Kidney (tissue), 13 donors: ENCODE measurements at regions not wholly inside any gene's neighbourhood (a gene's known extent, or its start where the extent isn't known, plus 50 kb on each side); places are given as distances from the start of the nearest gene placed in this dataset.
A peak's percentile ranks its signal among the peaks of the same experiment; 100 is the strongest.

Experiments
- DNase-seq, 5 donors: peaks; one replicate each; pipeline ENCODE4 v3.0.0-alpha.2; 2013 to 2020
- FAIRE-seq: peaks from 2 replicates; lab custom pipeline; 2012; peaks lifted over from hg19 to GRCh38; lab: Jason Lieb, UNC
- H3K27ac ChIP-seq, 2 donors: one replicate each; pipeline ENCODE4 v1.7.0; 2013; ENCODE audit warnings: low read depth in 2 of 2, low read length in 2 of 2, inconsistent platforms in 1 of 2
- H3K27me3 ChIP-seq: one replicate; pipeline ENCODE4 v1.7.1; 2013; ENCODE audit warnings: low read length, inconsistent platforms; ENCODE audit not compliant: control insufficient read depth, insufficient read depth
- H3K36me3 ChIP-seq, 3 donors: one replicate each; pipeline versions ENCODE4 v1.7.0 to v1.7.1; 2013; ENCODE audit warnings: low read length in 3 of 3, control low read depth in 1 of 3, inconsistent platforms in 1 of 3; ENCODE audit not compliant: insufficient read depth in 3 of 3, control insufficient read depth in 2 of 3
- H3K4me1 ChIP-seq, 3 donors: one replicate each; pipeline versions ENCODE4 v1.7.0 to v1.7.1; 2013; ENCODE audit warnings: low read length in 3 of 3, inconsistent platforms in 1 of 3, low read depth in 1 of 3; ENCODE audit not compliant: control insufficient read depth in 2 of 3, insufficient read depth in 2 of 3
- H3K4me3 ChIP-seq, 3 donors: one replicate each; pipeline versions ENCODE4 v1.7.0 to v1.8.1; 2013; ENCODE audit warnings: low read length in 3 of 3, control low read depth in 1 of 3, inconsistent platforms in 1 of 3
- H3K9ac ChIP-seq, 3 donors: one replicate each; pipeline versions ENCODE4 v1.7.0 to v1.7.1; 2013; ENCODE audit warnings: low read length in 3 of 3, control low read depth in 1 of 3, inconsistent platforms in 1 of 3
- H3K9me3 ChIP-seq, 3 donors: one replicate each; pipeline versions ENCODE4 v1.7.0 to v1.7.1; 2013; ENCODE audit warnings: low read length in 3 of 3, control low read depth in 1 of 3, inconsistent platforms in 1 of 3; ENCODE audit not compliant: control insufficient read depth in 2 of 3, insufficient read depth in 1 of 3
- CTCF ChIP-seq: IDR thresholded peaks from 3 replicates; pipeline ENCODE4 v1.5.1; 2012; ENCODE audit warnings: mild to moderate bottlenecking, moderate library complexity, borderline replicate concordance; ENCODE audit not compliant: insufficient read depth; ENCODE audit errors: extremely low read depth
- intact Hi-C: fragments of 100-400 bp; cut with DNase I; formaldehyde crosslinking; loops from one replicate; pipeline ENCODE4 v1.11.1; 2022
- donor health status: control.
- donor health status: control.
- donor health status: control.
- donor health status: control.
- donor health status: control.
- donor health status: DM: yes; HTN: yes; CAD: no.
- donor health status: Normal renal cell carcinoma (clear cell type).

- no peak for TF ChIP-seq CTCF
- intact Hi-C loops, result no loop called here
- Histone ChIP-seq H3K9me3 (peaks cover 0 to 4% (median 0%) of the 10 kb centered on the region in 3 donors), H3K27ac (no peak overlapping the region), H3K4me1 (no peaks in the 10 kb centered on the region), H3K9ac (no peak overlapping the region), H3K36me3 (no peaks in the 10 kb centered on the region), H3K27me3 (no peaks in the 10 kb centered on the region), H3K4me3 (no peak overlapping the region)
- FAIRE-seq (no peak), DNase-seq (peak in 2 of 5 donors; percentile 8 to 34)
Measured at GRCh38 chr9:135213566-135213965, 126.1 kb downstream of the OLFM1 start.

GRCh38 chr9:135214054-135214640, 126.7 kb downstream of the OLFM1 start:
- DNase-seq (peak in 2 of 5 donors; percentile 32 to 41), FAIRE-seq (no peak)
- TF ChIP-seq CTCF, result no peak
- H3K4me3 ChIP-seq, result no peak overlapping the region
- no peaks in the 10 kb centered on the region for H3K36me3 ChIP-seq
- H3K4me1 ChIP-seq, result no peaks in the 10 kb centered on the region
- intact Hi-C loops, result no loop called here
- H3K9me3 ChIP-seq, result peaks cover 0 to 4% (median 0%) of the 10 kb centered on the region in 3 donors
- no peak overlapping the region for H3K27ac ChIP-seq
- H3K27me3 ChIP-seq, result no peaks in the 10 kb centered on the region
- H3K9ac ChIP-seq, result no peak overlapping the region

- FAIRE-seq (no peak), DNase-seq (peak in 2 of 5 donors; percentile 26 to 43)
- Histone ChIP-seq H3K27ac (no peak overlapping the region), H3K36me3 (no peaks in the 10 kb centered on the region), H3K27me3 (no peaks in the 10 kb centered on the region), H3K9ac (no peak overlapping the region), H3K4me3 (no peak overlapping the region), H3K4me1 (no peaks in the 10 kb centered on the region), H3K9me3 (peaks cover 0 to 4% (median 0%) of the 10 kb centered on the region in 3 donors)
- intact Hi-C loops, result no loop called here
- no peak for TF ChIP-seq CTCF
Measured at GRCh38 chr9:135214706-135215105, 127.2 kb downstream of the OLFM1 start.
